Myocyte (in vitro differentiated cells): ENCODE measurements at regions not wholly inside any gene's neighbourhood (a gene's known extent, or its start where the extent isn't known, plus 50 kb on each side); places are given as distances from the start of the nearest gene placed in this dataset.

Source experiments
- DNase-seq: peaks from one replicate; pipeline ENCODE4 v3.0.0-alpha.2; 2012; ENCODE audit warnings: low read depth

DNA sequence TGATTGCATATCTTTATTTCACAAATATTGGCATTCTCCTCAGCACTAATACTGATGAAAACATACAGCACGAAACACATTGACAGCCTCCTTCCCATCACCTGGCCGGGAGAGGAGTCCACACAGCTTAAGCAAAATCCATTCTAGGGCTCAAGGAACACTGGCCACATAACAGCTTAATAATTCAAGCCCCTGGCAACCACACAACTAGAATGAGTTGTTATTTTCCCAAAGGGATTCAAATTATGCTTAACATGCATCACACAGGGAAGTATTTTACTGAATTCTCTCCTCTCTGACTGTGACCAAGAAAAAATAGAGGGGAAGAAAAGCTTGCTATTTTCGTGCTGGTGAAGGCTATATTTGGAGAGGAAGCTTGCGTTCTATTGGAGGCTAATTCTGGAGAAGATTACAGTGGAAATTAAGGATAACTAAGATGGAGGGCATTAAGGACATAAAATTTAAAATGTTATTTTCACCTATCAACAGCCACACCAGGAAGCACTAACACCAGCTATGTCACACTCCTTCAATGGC, 198.5 kb downstream of the ADGRG6 start:
- peak; percentile 62 for DNase-seq

DNA sequence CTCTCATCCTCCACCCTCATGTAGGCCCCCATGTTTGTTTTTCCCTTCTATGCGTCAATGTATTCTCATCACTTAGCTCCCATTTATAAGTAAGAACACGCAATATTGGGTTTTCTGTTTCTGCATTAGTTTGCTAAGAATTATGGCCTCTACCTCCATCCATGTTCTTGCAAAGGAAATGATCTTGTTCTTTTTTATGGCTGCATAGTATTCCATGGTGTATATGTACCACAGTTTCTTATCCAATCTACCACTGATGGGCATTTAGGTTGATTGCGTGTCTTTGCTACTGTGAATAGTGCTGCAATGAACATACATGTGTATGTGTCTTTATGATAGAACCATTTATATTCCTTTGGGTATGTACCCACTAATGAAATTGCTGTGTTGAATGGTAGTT, 200.0 kb downstream of the ADGRG6 start:
- no peak for DNase-seq

DNA sequence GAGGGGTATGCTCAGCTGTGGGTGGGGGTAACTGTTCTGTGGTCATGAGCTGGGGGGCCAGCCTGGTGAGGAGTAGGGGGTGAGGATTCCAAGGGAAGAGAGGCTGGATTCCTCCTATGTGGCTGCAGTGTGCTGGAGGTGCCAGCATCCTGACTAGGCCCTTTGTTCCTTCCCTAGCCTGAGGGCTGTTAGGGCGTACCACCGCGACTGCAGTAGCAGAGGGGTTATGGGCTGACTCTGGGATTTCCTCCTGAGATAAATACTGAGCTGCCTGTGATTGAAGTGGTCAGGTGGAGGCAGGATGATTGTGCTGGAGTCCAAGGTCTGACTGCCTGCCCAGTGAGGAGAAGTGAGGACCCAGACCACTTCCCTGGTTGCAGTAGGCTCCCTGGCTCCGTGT, 205.3 kb downstream of the ADGRG6 start:
- no peak for DNase-seq

- peak; percentile 85 for DNase-seq
Measured at GRCh38 chr6:142510211-142510610, 208.4 kb downstream of the ADGRG6 start.

DNA sequence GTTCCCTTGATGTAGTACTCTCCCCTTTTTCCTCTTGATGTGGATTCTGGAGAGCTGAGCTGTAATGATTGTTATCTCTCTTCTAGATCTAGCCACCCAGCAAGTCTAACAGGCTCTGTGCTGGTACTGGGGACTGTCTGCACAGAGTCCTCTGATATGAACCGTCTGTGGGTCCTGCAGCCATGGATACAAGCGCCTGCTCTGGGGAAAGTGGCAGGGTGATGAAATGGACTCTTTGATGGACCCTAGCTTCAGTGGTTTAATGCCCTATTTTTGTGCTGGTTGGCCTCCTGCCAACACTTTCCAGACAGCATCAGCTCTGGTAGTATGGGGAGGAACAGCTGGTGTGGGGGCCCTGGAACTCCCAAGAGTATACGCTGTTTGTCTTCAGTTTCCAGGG, 216.3 kb downstream of the ADGRG6 start:
- peak; percentile 80 for DNase-seq

DNA sequence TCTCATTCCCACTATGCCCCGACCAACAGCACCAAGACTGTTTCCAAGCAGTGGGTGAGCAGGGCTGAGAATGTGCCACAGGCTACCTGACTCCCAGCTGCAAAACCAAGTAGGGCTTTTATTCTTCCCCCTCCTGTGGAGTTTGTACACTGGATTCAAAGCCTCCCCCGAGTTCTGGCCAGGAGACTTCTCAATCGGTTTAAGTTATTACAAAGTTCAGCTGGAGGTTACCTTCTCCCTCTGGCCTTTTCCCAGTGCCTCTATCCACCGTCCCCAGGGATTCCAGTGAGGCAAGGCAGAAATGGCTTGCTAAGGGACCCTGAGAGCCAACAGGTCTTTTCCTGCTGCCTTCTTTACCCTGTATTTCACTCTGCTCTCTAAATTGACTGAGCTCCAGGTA, 217.0 kb downstream of the ADGRG6 start:
- DNase-seq, result peak; percentile 6

- DNase-seq, result no peak
Measured at GRCh38 chr6:142521791-142522190, 220.0 kb downstream of the ADGRG6 start.

DNA sequence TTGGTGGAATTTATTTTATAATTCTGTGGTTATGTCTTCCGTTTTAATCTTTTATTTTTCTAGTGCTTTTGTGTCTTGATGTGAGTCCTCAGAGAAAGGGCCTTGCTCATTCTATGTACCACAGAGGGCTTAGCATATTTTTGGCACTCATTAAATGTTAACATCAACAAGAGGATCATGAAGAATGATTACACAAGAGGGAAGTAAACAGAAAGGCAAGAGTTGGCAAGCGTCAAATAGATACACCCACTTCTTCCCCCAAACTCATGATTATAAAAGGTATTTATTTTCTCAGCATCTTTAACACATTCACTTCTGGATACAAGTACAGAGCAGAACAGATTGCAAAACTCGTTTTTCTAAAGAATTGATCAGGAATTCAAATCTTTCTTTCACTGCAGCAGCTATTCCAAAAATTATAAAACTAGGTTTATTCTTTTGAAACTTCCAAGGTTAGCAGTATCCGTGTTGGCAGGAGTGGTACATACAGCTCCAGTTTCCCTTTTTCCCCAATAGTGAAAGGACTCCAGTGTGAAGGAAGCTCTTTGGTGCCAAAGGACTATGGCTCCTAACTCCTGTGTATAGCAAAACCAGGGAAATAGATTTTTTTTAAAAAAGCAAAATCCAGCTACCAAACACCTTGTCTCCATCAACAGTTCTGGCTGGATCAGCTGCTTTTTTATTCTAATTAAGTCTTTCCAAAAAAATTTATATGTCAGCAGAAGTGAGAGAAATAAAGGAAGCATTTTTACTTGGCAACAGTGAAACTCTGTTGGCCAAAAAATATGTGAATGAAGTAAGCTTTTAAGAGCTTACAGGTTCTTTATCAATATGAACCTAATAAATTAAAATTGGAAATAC, 221.9 kb downstream of the ADGRG6 start:
- no peak for DNase-seq

GRCh38 chr6:142530566-142530965, 228.8 kb downstream of the ADGRG6 start:
- no peak for DNase-seq

GRCh38 chr6:142531727-142532126, 229.9 kb downstream of the ADGRG6 start:
- no peak for DNase-seq

DNA sequence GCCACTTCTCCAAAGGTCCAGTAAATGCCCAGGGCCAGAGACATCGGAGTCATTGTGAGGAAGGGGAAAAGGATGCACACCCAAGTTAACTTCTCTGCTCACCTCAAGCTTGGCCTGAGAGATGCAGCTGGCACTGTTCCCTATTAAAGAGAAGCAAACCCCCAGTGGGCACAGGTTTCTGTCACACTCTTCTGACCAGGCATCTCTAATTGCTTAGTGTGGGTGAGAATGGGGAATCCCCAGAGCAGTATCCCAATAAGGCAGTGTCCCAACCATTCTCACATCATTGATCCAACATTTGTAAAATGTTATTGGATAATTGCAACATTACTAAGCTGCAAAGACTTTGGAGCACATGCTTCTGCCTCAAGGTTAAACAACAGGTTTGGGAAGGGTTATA, 232.3 kb downstream of the ADGRG6 start:
- no peak for DNase-seq

GRCh38 chr6:142534484-142534883, 232.7 kb downstream of the ADGRG6 start:
- no peak for DNase-seq

DNA sequence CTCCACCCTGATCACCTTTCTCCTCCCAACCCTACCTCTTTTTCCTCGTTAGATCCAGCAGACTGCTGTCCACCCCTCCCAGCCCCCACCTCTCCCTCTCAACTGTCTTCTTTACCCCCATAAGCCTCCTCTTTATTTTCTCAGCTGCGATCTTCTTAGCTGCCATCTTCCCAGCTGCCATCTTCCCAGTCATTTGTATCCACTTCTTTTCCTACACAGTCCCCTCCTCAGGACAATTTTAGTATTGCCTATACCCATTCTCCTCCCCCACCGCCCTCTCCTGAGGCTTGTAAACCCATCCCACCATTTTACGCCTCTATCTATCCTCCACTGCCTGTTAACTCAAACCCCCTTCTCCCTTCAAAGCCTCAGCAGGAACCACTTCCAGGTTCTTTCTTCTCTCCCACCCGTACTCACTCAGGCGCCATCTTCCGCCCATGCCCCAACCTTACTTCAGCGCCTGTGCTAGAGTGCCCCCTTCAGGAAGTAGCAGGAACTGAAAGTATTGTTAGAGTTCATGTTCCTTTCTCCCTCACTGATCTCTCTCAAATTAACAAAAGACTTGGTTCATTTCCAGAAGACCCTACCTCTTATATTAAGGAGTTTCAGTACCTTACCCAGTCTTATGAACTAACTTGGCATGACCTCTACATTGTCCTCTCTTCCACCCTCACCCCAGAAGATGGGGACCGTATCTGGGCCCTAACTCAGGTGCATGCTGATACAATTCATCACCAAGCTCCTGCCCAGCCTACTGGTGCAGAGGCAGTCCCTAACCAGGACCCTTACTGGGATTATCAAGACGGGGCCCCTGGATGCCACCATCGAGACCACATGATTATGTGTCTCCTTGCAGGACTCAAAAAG, 236.0 kb downstream of the ADGRG6 start:
- DNase-seq, result peak; percentile 65

DNA sequence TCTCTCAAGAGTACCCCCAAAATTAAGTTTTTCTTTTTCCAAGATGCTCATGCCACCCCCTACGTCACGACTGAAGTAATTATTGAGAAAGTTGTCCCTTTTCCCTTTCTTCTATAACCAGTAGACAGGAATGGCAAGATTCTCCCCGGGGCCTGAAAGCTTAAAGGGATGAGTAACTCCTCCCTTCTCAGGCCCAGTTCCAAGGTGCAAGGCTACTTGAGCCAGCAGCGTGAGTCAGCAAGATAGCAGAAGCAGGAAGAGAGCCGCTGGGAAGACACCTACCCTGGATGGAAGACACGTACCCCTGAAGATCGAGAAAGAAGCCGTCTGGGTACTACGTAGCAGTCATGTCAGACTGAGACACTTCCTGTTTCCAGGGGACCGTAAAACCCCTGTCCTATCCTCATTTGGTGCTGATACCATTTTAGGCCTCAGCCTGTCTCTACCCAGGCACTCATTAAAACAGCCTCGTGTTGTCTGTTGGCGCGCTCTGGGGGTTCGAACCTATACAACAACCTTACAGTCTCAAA, 241.0 kb downstream of the ADGRG6 start:
- DNase-seq, result peak; percentile 42

DNA sequence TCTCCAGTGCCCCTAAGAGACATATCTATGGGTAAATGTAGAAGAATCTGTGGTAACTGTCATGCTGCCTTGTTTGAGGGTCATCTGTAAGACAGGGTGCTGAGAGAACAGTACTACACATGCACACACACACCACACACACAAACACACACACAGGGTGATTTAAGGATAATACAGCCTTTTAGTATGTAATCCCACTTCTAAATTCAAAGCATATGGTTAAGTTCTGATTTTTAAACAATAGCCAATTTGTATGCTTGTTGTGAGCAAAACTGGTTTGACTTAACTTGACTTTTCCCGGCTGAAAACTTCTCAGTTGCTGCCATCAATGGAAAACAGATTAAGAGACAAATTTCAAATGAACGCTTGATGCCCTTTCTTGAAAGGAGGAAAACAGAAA, 241.8 kb downstream of the ADGRG6 start:
- no peak for DNase-seq

- DNase-seq, result no peak
Measured at GRCh38 chr6:142544199-142544838, 242.5 kb downstream of the ADGRG6 start.

GRCh38 chr6:142545147-142545546, 243.3 kb downstream of the ADGRG6 start:
- no peak for DNase-seq

DNA sequence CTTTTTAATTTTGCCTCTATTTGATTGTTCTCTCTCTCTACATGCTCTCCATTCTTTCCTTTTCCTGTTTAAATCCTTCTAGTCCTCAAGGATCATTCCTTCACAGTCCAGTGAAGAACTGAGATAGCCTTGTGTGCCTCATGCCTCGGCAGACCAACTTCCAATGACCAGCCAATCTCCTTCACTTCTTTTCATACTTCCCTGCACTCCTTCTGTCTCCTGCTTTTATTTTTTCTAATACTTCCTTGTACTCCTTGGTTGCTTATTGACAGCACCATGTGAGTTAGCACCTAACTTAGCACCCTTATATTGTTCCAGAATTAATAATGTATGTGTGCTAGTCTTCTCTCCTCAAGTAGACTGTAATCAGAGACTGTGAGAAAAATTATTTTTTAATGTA, 246.8 kb downstream of the ADGRG6 start:
- no peak for DNase-seq

DNA sequence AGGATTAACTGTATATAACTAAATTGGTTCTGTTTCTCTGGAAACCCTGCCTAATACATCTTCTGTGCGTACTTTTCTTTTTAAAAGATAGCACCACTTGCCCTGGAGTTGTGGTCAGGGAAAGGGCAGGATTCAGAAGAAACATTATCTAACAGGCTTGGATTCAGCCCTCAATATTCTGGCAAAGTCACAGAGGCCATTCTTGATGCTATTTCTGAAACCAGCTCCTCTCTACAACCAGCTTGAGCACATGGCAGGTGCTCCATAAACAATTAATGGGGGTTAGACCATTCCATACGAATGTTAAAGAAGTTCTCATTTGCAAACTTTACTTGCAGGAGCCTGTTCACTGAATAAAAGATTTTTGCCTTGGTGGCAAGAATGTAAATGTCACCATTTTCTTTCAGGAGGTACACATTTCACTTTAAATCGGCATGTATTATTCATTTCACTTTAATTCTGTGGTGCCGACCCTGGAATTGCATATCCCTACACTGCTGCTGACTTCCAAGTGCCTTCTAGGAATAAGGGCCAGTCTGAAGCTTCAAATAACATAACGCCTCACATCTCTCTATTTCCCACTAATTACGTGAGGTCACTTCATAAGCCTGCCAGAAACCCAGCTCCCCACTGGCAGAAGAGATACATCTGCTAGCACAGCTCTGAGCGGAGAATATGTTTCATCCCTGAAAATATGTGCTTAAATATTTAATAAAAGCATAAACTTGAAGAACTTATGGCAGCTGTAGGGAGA, 248.7 kb downstream of the ADGRG6 start:
- DNase-seq, result peak; percentile 78

DNA sequence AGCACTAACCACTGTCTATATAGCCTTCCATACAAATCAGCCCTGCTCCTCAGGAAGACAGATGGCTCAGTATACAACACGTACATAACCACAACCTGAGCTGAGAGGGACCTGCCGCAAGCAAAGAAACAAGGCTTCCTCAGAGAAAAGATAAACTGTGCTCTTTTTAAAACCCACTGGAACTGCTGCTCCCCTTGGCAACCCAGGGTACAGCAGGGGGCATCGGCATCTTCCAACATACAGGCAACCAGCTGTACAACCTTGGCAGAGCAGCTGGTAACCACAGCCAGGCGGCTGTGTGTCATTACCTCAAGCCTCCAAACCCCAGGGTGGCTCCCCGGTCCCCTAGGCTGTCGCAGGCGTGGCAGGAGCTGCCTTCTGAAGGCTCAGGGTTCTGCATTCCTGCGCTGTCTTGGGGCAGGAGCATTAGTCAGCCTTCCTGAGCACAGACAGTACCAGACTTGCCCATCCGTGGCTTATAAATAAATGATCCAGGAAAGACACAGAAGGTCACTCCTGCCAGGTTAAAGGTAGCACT, 249.5 kb downstream of the ADGRG6 start:
- peak; percentile 94 for DNase-seq
